ENCODE measurements at regions not wholly inside any gene's neighbourhood (a gene's known extent, or its start where the extent isn't known, plus 50 kb on each side); places are given as distances from the start of the nearest gene placed in this dataset.
A peak's percentile ranks its signal among the peaks of the same experiment; 100 is the strongest.

GRCh38 chr9:3746296-3747275 is 220.8 kb upstream of the RFX3 start:
- no peaks in the 10 kb centered on the region for H4K20me1 ChIP-seq (ENCODE audit: low read depth)
- peaks cover 14% of the 10 kb centered on the region for H3K4me1 ChIP-seq
- H3K36me3 ChIP-seq = no peaks in the 10 kb centered on the region
- DNase-seq (ENCODE audit: low spot score) = no peak
- no peaks in the 10 kb centered on the region for H3K79me2 ChIP-seq (ENCODE audit: low read depth)
- Mint-ChIP-seq H3K27me3 (ENCODE audit: insufficient read depth, low read depth) (peaks cover 2% of the 10 kb centered on the region), H3K9me3 (no peaks in the 10 kb centered on the region), H3K36me3 (peaks cover 2% of the 10 kb centered on the region), H3K4me3 (no peak overlapping the region), H3K27ac (no peak overlapping the region), H3K4me1 (peaks cover 11% of the 10 kb centered on the region)
- H3K4me3 ChIP-seq = no peak overlapping the region
- TF ChIP-seq CTCF (IDR thresholded peaks at IDR 0.05) = no peak
- no peak for TF ChIP-seq EZH2 (IDR thresholded peaks at IDR 0.05)
- TF ChIP-seq EZH2phosphoT487 (IDR thresholded peaks at IDR 0.05) = no peak
- no peak overlapping the region for H3K9ac ChIP-seq
- no peak overlapping the region for H3K4me2 ChIP-seq
- H3F3A ChIP-seq (ENCODE audit: low read depth) = no peaks in the 10 kb centered on the region
- H2AFZ ChIP-seq (replicated peaks) = peak overlapping the region; percentile 0
- H3K27me3 ChIP-seq = no peaks in the 10 kb centered on the region
- no peak overlapping the region for H3K27ac ChIP-seq
- H3K9me3 ChIP-seq (ENCODE audit: low read depth) = no peaks in the 10 kb centered on the region

GRCh38 chr9:3743901-3744413 is 218.2 kb upstream of the RFX3 start:
- Histone ChIP-seq H3K27ac (no peak overlapping the region), H3K36me3 (no peaks in the 10 kb centered on the region), H4K20me1 (ENCODE audit: low read depth) (no peaks in the 10 kb centered on the region), H3K4me1 (peaks cover 13% of the 10 kb centered on the region), H3F3A (ENCODE audit: low read depth) (no peaks in the 10 kb centered on the region), H3K4me3 (no peak overlapping the region), H3K9me3 (ENCODE audit: low read depth) (no peaks in the 10 kb centered on the region), H3K79me2 (ENCODE audit: low read depth) (no peaks in the 10 kb centered on the region), H3K9ac (no peak overlapping the region), H3K4me2 (no peak overlapping the region), H3K27me3 (no peaks in the 10 kb centered on the region), H2AFZ (replicated peaks) (no peak overlapping the region)
- H3K4me1 Mint-ChIP-seq = peaks cover 20% of the 10 kb centered on the region
- peaks cover 2% of the 10 kb centered on the region for H3K27me3 Mint-ChIP-seq (ENCODE audit: insufficient read depth, low read depth)
- TF ChIP-seq EZH2 (IDR thresholded peaks at IDR 0.05) (no peak), CTCF (IDR thresholded peaks at IDR 0.05) (no peak), EZH2phosphoT487 (IDR thresholded peaks at IDR 0.05) (no peak)
- no peaks in the 10 kb centered on the region for H3K9me3 Mint-ChIP-seq
- H3K27ac Mint-ChIP-seq = no peak overlapping the region
- peaks cover 2% of the 10 kb centered on the region for H3K36me3 Mint-ChIP-seq
- no peak for DNase-seq (ENCODE audit: low spot score)
- H3K4me3 Mint-ChIP-seq = no peak overlapping the region

GRCh38 chr9:3742586-3742985 is 216.8 kb upstream of the RFX3 start:
- H3K79me2 ChIP-seq (ENCODE audit: low read depth) = no peaks in the 10 kb centered on the region
- no peaks in the 10 kb centered on the region for H3F3A ChIP-seq (ENCODE audit: low read depth)
- H3K27me3 ChIP-seq = no peaks in the 10 kb centered on the region
- H3K4me3 ChIP-seq = no peak overlapping the region
- H3K9me3 ChIP-seq (ENCODE audit: low read depth) = no peaks in the 10 kb centered on the region
- peaks cover 4% of the 10 kb centered on the region for H3K36me3 Mint-ChIP-seq
- H3K4me3 Mint-ChIP-seq = no peak overlapping the region
- H2AFZ ChIP-seq (replicated peaks) = peak overlapping the region; percentile 50
- no peaks in the 10 kb centered on the region for H3K9me3 Mint-ChIP-seq
- H3K4me2 ChIP-seq = no peak overlapping the region
- H3K27me3 Mint-ChIP-seq (ENCODE audit: insufficient read depth, low read depth) = no peaks in the 10 kb centered on the region
- TF ChIP-seq EZH2 (IDR thresholded peaks at IDR 0.05) (no peak), EZH2phosphoT487 (IDR thresholded peaks at IDR 0.05) (no peak), CTCF (IDR thresholded peaks at IDR 0.05) (no peak)
- DNase-seq (ENCODE audit: low spot score) = no peak
- H3K27ac ChIP-seq = no peak overlapping the region
- H3K9ac ChIP-seq = no peak overlapping the region
- peaks cover 20% of the 10 kb centered on the region for H3K4me1 Mint-ChIP-seq
- no peaks in the 10 kb centered on the region for H4K20me1 ChIP-seq (ENCODE audit: low read depth)
- no peaks in the 10 kb centered on the region for H3K36me3 ChIP-seq
- no peak overlapping the region for H3K27ac Mint-ChIP-seq
- peaks cover 13% of the 10 kb centered on the region for H3K4me1 ChIP-seq

Measured in neural progenitor cell (in vitro differentiated cells).